ENCODE measurements at regions not wholly inside any gene's neighbourhood (a gene's known extent, or its start where the extent isn't known, plus 50 kb on each side); places are given as distances from the start of the nearest gene placed in this dataset.

DNA sequence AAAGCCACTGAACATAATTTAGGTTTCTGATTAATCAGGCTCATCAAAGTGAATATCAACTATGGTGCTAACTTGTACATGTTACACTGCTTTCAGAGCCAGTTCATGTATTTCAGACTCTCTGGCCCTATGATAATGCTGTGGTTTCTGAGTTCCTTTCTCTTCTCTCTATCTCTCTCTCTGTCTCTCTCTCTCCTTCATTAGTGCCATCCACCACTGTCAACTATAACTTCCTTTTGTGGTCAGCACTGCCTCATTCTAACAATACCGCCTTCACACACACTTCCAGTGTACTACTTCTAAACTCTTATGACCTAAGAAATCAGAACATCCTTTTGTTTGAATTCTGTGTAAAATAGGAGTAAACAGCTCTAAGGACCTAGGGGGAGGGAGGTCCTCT lies 907.1 kb downstream of the RPA4 start:
- TF ChIP-seq, protein P1, sequence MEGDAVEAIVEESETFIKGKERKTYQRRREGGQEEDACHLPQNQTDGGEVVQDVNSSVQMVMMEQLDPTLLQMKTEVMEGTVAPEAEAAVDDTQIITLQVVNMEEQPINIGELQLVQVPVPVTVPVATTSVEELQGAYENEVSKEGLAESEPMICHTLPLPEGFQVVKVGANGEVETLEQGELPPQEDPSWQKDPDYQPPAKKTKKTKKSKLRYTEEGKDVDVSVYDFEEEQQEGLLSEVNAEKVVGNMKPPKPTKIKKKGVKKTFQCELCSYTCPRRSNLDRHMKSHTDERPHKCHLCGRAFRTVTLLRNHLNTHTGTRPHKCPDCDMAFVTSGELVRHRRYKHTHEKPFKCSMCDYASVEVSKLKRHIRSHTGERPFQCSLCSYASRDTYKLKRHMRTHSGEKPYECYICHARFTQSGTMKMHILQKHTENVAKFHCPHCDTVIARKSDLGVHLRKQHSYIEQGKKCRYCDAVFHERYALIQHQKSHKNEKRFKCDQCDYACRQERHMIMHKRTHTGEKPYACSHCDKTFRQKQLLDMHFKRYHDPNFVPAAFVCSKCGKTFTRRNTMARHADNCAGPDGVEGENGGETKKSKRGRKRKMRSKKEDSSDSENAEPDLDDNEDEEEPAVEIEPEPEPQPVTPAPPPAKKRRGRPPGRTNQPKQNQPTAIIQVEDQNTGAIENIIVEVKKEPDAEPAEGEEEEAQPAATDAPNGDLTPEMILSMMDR (IDR thresholded peaks at IDR 0.05; ENCODE audit: control extremely low read depth in 1 of 3, insufficient read depth in 1 of 3, low read depth in 1 of 3, low read length in 3 of 3), result no peak
- no peak for TF ChIP-seq RXRA (IDR thresholded peaks at IDR 0.05; ENCODE audit: insufficient read depth, low read depth, low read length)
